NCI-H82 (cell line): ENCODE measurements at regions not wholly inside any gene's neighbourhood (a gene's known extent, or its start where the extent isn't known, plus 50 kb on each side); places are given as distances from the start of the nearest gene placed in this dataset.
A peak's percentile ranks its signal among the peaks of the same experiment; 100 is the strongest.
"Not testable (repeated sequence)": the region's sequence is repeated elsewhere in the genome, so short reads cannot be mapped to it uniquely, and the experiment has no call there.

ENCODE experiments used
- DNase-seq: peaks from one replicate; lab custom pipeline; 2025; lab: John Stamatoyannopoulos, UW

DNA sequence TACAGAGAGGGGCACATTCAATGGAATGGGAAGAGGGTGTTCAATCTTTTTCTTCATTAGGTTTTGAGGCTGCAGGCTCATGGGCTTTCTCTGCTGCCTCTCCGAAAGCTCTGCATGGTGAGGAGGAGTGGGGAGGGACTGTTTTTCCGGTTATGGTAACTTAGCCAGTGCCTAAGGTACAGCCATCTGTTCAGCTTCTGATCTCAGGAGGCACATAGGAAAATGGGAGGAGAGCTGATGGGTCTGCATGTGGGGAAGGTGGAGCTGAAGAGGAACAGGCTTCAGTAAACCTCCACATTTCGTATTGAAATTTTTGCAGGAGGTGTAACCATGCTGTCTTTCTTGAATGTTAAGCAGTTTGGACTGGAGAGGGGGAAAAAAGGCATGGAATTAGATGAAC lies 1020.4 kb upstream of the WWC1 start:
- peak; percentile 51 for DNase-seq

DNA sequence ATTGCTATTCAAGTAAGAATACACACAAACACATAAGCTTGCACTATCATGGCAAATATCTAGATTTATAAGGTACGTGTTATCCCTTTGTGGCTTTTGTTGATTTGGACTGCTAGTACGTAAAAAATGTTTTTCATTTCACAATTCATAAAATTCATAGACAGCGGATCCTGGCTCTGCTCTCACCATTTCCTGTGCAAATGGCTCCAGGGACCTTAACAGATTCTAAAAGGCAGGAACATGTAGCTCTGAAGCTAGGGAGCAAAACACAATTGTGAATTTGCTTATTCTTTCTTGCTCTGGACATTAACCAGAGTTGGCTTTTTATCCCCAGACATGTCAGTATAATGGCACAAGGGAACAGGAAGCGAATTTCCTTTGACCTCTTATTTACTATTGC lies 1019.9 kb upstream of the WWC1 start:
- DNase-seq: no peak

DNA sequence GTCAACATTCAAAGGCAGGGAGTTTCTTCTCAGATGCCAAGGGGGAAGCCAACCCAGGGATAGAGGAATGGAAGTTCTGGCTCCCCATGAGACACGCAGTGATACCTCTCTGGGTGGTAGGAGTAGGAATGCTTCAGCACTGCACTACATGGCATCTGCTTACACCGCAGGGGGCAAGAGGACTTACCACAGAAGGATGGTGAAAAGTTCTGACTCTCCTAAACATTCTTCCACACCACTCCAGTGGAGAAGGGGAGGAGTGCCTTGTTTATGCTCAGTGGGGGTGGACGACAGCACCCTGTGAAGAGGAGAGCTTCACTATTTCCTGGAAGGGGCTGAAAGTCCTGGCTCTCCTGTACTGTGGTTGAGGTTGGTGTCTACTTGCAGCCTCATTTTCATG lies 1011.3 kb upstream of the WWC1 start:
- DNase-seq: no peak

DNA sequence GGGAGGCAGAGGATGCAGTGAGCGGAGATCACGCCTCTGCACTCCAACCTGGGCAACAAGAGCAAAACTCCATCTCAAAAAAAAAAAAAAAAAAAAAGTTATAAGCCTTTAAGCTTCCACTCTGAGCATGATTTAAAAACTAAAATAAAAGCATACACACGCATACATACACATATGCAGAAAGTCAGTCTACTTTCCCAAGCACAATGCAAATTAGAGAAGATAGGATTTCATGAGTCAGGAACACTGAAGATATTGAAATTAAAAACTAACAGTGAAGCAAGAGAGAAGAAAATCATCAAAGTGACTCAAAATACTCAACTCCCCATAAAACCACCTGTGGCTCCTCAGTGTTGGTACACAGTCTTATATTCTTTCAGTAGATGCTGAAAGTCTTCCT lies 1009.5 kb upstream of the WWC1 start:
- no peak for DNase-seq

DNA sequence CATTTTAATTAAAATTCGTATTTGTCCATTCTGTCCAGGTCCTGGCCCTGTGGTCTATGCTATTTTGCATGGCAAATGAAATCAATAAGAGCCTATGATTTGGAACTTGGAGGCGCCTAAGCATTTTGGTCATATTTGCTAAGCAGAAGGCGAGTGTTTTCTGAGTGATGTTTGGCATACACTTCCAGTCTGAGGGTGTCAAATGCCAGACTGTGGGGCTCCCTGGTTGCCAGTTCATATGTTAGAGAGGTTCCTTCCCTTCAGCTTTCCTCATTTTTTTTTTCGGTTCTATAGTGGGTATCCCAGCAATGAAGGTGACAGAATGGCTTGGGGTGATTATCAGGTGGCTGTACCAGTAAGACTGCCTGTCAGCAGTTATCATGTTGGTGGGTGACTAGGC lies 1007.8 kb upstream of the WWC1 start:
- DNase-seq: no peak

DNA sequence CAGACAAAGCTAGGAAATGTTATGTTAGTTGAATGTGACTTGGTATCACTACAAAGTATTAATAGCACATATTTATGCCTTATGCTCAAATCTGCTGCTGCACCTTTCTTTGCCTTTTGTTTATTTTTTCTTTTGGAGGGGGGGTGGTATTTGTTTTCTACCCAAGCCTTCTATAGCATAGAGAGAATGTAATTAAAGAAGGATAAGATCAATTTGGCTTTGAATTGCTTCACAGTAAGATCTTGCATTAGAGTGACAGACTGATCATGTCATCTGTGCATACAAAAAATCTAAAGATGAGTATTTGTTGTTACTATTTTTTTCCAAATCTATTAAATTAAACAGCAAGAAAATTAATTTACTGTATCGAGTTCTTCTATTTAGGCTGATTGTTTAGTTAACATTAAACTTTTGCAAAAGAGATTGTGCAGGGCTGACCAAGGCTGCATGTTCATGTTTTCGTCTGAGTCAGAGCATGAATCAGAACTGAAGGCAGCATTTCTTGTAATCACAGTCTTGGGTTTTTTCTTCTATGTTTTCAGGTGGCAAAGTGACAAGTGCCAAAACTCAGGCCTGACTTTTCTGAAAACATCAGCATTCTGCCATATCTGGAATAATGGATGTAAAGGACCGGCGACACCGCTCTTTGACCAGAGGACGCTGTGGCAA lies 1007.1 kb upstream of the WWC1 start:
- no peak for DNase-seq

DNA sequence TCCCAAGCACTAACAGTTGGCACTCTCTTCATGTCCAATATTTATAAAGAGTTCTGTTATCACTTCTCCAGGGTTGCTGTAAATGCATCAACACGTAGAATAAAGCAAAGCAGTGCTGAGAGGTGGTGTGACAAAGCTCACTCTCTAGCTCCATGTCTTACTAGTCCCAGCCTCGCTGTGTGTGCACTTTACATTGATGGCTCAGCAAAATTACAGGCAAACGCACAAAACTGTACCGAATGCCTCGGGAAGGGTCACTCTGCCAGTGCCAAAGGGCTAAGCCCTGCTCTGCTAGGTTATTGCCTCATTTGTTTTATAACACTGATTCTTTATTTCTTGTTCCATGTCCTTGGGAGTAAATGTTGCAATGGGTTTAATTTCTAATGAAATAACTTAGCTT lies 1005.9 kb upstream of the WWC1 start:
- DNase-seq: no peak

DNA sequence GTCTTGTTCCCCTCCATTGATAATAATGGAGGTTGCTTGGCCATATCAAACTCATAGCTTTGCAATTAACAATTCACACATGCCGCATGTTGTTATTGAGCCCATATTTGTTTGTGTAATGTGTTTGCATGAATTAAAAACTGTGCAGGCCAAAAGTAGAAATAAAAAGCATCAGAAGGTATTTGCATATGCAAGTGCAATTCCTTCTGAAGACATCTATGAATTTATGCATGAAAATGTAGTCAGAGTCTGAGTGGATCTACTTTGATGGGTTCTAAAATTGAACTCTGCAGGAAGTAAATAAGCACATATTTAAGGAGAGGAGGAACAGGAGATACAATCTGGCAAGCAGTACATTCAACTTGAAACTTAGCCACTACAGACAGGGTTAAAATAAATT lies 1004.6 kb upstream of the WWC1 start:
- DNase-seq: no peak

DNA sequence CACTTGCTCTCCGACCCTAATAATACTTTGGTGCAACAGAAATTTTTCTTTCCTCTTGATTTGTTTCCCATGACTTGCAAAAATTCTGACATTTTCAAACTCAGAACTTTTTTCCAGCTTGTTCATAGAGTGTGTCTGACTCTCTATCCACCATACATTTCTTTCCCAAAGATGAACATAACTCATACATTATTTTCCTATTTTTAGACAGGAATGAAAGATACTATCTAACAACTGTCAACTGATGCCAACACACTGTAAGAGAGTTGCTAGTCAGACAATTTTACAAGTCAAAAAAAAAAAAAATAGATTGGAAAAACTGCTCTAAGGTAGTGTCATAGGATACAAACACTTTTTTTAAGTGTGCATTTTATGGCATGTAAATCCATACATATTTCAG lies 1001.0 kb upstream of the WWC1 start:
- no peak for DNase-seq

DNA sequence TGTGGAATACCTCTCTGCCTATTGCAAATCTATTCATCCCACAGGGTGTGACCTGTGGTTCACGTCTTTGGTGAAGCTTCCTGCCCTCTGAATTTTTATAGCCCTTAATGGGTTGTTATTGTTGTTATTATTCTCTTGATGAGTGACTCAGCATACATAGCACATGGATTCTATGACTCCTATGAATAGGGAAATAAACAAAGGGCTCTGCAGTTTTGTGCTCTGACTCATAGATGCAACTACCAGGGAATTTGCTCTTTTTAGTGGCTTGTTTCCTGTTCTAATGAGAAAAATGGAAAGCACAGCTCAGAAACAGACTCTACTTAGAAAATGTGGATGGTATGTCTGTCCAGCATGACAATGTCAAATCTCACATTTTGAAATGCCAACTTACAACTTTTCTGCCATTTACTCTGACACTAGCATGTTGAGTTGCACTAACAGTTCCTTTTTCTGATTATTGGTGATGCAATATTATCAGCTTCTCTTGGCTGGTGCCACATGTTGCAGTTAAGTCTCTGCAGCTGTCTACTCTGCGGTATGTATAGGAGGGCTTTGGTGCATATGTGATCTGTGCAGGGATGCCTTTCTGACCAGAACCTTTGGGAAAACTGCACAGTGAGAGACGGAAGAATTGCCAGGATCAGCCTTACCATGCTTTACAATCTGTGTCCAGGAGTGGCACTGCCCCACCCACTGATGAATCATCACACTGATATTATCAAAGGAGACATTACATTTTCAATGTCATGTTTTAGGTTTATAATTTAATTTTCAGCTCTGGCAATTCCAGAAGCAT lies 996.4 kb upstream of the WWC1 start:
- DNase-seq: peak; percentile 6

DNA sequence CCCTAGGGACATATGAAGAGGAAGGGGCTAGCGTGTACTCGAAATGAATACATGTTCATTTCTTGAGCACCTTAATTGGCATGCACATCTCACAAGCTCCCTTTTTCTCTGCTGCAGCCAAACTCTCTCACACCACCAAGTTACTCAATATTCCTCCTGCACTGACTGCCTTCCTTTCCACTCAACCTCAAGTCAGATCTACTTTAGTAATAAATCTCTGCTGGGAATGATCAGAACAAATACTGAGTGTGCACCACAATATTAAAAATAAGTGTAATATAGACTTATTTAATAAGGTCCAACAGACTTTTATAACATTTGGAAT lies 995.8 kb upstream of the WWC1 start:
- DNase-seq: no peak

DNA sequence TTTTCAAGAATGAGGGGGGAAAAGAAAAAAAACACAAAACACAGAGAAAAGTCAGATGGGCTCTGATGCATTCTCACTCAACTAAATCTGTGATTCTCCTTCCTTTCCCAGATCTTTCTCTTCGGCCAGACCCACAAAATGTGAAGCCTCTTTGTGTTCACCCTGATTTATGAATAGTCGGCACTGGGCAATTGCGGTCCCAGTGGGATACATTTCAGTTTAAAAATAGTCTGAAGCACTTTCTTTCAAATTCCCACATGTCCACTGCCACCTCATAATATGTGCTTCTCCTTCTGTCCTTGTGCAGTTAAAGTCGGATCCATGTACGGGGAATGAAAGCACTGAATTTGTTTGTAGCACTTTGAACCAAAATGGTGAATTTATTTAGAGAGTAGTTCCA lies 995.4 kb upstream of the WWC1 start:
- DNase-seq: no peak

DNA sequence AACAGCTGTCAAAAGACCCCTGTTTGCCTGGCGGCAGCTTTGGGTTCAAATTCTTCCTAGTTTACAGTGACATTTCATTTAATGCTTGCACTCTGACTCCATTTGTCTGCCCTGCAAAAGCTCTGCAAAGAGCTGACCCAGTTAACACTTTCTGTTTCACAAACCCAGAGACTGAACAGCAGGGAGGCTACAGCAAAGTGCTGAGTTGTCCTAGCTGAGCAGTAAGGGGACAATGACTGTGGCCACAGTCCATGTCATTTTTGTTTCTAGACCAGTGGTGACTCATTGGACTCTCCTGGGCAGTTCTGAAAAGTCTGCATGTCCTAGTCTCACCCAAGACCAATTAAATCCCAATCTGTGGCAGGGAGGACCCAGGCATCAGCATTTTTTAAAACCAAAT lies 994.8 kb upstream of the WWC1 start:
- no peak for DNase-seq

DNA sequence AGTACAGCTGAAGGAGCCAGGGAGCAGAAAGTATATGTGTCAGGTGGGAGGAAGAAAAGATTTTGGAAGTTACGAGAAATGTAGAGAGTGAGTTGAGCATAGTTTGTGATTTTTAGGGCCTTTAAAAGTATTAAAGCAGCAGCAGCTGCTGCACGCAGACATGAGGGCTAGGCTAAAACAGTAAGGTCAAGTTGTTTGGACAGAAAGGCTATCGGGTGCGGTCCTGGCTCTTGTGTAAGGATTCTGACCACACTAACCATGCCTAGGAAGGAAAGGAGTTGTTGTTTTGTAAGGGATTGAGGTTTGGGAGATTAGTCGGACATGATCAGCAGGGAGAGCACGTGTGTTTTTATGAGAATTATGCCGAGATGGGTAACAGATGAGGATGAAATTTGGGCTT lies 991.6 kb upstream of the WWC1 start:
- DNase-seq: not testable (repeated sequence)

DNA sequence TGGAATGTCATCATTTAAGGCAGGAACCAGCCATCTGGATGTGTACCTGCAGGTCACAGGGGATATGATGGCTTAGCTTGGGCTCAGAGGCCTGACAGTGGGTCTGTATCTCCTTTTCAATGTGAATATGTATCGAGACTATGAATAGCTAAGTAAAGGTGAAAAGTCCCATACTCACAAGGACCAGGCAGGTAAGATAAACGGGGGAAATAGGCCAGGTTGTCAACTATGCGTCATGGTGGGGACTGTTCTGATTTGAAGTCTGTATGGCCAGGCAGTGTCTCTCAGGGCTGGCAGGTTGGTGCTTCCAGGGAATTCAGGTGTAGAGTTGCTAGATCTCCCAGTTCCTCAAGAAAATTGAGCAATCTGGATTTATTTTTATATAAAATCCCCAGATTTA lies 987.9 kb upstream of the WWC1 start:
- no peak for DNase-seq

DNA sequence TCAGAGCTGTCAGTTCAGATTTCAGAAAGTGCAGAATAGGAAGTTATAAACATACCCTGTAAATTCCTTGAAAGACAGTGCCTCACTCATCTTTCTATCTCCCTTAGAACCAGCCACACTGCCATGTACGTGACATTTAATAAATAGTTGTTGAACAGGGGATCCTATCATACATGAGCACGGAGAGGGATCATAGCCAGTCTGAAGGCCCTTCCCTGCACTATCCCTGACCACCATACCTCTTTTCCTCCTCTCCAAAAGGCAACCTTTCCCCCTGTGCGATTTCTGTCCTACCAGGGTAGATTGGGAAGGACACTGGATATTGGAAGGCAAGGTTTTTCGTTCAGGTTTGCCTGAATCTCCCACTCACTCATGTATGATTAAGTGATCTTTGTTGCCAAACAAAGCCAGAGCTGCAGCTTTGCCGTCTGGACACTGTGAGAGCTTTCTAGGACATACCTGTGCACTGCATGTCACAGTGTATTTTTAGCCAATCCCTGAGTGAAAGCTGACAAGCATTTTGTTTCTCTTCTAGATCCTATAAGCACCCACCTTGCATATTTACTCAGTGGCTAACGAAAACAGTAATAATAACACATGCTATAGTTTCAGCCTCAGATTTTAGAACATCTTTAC lies 986.5 kb upstream of the WWC1 start:
- DNase-seq: no peak

DNA sequence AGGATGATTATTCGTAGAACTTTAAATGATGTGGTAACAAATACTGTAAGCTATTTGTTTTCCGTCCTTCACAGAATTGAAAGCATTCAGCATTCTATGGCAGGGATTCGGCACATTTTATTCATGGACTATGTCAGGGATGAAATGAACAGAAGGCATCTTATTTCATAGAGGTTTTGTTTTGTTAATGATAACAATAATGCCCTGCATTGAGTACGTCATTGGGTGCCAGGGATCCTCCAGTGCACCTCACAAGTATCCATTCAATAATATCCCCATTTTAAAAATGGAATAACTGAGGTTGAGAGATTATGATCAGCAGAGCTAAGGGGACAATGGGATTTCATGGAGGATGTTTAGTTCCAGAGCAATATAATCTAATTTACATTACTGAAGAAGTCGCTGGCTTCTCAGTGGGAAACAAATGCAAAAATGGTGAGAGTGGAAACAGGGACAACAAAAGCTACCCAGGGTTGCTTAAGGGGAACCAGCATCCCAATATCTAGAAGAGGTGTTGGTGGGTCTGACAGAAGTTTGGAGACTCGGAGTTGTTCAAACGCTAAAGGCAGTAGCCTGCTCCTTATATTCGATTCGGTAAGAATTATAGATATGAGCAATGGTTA lies 985.7 kb upstream of the WWC1 start:
- DNase-seq: no peak

DNA sequence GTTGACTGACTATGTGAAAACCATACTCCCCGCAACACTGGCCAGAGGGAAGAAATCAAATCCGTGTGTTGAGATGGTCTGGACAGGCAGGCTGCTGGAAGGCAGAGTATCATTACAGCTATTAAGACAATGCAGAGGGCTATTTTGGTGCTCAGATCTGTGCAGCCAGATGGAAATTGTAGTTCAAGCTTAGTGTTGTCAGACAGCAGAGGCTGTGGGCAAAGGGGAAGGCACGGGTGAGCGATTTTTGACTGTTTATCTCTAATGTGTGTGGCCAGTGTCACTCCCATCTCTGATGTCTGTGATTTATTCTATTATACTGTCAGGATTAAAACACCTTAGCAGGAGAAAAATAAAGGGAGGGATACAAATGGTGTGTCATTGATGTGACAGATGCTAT lies 984.4 kb upstream of the WWC1 start:
- peak; percentile 13 for DNase-seq

DNA sequence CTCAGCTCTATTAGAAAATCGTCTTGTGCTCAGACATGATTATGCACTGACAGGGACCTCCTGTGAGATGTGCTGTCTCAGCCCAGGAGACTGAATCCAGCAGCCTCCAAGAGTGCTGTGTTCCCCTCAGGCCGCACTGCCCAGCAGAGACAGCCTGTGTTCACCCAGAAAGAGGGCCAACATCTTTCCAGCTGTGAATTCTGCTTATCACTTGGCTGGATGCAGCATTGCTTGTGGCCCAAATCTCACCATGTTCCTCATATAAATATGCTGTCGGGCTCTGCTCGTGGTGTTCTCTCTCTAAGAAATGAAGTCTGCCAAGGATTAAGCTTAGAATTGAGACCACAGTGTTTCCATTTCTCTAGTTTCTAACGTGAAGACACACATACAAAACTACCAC lies 983.0 kb upstream of the WWC1 start:
- DNase-seq: no peak

DNA sequence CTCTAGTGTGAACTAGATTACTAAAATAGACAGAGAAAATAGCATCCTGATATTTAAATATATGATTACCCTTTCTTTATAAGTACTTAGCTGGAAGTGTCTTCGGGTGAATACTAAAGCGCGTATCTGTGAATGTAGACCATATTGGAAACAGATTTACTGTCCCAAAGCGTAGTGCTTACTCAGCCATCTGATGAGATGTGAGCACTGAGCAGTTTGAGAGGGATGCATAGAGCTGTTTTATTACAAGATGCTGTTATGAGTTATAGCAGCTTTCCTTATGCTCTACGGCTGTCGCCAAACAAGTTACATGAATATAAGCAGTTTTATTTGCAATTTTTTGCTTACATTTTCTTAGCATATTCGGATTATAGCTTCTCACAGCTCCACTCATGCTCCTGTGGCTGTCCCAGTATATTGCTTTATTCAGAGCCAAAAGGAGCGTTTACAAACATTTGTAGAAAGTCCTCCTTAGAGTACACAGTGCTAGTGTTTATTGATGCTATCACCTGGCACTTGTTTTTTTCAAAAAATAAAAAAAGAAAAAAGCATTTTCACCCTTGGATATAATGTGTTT lies 981.4 kb upstream of the WWC1 start:
- DNase-seq: no peak

DNA sequence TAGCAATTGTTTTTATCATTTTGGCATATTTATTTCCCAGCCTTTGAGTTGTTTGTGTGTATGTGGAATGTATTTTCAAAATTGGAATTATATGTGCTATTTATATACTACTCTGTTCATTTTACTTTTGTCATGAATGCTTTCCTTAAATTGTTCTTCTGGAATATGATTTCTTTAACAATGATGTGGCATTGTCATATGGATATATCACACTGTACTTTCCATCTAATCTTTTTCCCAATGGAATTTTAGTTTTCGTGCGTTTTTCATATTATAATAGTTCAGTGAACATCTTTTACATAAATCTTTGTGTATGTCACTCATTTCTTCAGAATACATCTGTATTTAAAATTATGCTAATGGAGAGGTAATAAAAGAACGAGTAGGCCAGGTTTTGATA lies 980.1 kb upstream of the WWC1 start:
- no peak for DNase-seq

DNA sequence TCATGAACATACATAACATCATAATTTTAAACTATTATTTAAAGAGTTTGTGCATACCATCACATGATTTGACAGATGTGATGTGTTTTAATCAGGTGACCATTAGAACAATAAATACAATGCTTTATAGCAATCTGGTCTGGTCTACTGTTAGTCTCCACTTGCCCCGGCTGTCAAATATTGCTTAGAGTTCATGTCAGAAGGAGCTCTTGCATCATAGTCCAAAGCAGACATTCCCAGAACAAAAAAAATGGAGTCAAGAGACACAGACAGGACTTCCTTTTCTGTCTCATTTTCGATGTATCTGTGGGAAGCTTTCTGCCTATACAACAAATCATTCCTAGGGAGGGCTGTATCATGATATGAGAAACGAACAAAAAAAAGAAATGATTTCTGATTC lies 979.2 kb upstream of the WWC1 start:
- no peak for DNase-seq

DNA sequence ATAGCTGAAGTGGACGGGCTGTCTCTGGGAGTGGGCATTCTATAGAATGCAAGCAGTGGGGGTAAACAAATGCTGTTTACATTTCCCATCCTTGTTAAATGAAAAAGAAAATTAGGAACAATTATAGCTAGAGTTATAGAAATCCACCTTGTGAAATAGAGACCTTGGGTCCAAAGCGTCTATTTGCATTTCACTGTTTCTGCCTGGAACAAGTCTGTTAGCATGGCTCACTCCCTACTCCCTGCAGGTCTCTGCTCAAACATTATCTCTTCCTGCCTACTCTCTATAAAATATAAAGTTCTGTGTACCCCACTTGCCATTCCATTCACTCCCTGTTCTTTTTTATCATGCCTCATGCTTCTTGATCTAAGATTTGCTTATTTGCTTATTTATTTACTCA lies 975.7 kb upstream of the WWC1 start:
- no peak for DNase-seq
